NCI-H774 (cell line): ENCODE measurements at regions not wholly inside any gene's neighbourhood (a gene's known extent, or its start where the extent isn't known, plus 50 kb on each side); places are given as distances from the start of the nearest gene placed in this dataset.
"Not testable (repeated sequence)": the region's sequence is repeated elsewhere in the genome, so short reads cannot be mapped to it uniquely, and the experiment has no call there.

Experiments
- DNase-seq: peaks from one replicate; lab custom pipeline; 2025; lab: John Stamatoyannopoulos, UW

- DNase-seq, result no peak
These were observed 2041.6 kb downstream of the NCAM2 start for GRCh38 chr21:23039846-23040245.

GRCh38 chr21:23045955-23046354 is 2047.7 kb downstream of the NCAM2 start:
- DNase-seq, result no peak

DNA sequence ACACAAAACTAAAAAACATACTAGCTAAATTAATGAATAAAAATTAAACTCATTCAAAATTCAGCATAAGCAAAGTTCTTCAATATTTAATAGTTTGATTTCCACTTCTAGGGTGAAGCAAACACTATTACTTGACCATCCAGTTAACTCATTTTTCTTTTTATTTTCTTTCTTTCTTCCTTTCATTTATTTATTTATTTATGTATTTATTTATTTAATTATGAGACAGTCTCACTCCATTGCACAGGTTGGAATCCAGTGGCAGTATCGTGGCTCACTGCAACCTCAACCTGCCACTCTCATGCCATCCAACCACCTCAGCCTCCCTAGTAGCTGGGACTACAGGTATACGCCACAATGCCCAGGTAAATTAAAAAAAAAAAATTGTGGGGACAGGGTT is 2069.5 kb downstream of the NCAM2 start:
- no peak for DNase-seq

- DNase-seq, result no peak
These were observed 2085.0 kb downstream of the NCAM2 start for GRCh38 chr21:23083242-23083641.

GRCh38 chr21:23093259-23093658 is 2095.1 kb downstream of the NCAM2 start:
- DNase-seq, result no peak

DNA sequence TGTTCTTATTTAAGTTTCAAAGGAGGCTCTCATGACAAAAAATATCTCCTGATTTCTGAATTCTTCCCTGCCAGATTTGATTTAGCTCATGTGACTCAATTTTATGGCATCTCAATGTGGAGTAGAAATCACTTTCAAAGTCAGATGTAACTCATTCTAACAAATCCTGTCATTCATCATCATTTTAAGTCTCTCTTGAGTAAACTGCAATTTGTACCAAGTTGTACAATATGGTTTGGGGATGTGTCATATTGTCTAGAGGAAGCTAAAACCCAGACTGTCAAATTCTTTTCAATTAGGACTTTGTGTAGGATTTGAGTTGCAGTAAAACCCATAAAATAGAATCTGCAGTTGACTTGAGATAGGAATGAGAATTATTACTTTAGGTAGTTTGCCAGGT is 2101.0 kb downstream of the NCAM2 start:
- no peak for DNase-seq

DNA sequence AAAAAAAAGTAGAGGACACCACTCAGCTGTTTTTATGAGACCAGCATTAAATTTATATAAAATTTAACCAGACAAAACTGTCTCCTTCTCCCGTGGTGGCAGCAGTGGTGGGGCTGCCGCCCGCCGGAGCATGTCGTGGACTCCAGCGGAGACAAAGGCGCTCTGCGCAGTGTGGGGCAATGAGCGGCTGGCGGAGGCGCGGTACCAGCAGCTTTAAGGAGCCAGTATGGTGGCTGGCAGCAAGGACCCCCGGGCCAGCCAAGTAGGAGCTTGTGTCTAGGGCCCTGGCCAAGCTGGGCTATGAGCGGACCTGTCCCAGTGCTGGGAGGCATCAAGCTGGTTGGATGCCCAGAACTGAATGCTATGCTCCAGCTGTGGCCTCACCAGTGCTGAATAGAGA is 2102.9 kb downstream of the NCAM2 start:
- no peak for DNase-seq

GRCh38 chr21:23108533-23108932 is 2110.3 kb downstream of the NCAM2 start:
- DNase-seq, result no peak

DNA sequence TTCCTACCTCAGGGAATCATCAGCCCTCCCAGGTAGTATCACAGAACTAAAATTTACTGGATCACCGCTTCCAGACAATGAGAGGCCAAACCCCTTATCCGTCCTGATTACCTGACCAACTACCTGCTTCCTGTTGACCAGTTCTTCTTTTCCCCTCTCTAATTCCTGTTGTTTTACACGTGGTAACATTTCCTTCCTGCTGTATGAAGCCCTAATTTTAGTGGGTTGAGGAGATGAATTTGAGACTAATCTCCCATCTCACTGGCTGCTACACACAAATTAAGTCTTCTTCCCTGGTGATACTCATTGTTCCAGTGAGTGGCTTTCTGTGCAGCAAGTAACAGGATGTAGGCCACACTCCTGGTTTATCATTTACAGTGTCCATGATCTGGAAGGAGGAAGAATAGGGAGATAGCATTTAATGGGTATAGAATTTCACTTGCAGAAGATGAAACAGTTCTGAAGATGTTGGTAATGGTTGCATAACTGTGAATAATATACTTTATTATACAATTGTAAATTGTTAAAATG is 2112.9 kb downstream of the NCAM2 start:
- no peak for DNase-seq

DNA sequence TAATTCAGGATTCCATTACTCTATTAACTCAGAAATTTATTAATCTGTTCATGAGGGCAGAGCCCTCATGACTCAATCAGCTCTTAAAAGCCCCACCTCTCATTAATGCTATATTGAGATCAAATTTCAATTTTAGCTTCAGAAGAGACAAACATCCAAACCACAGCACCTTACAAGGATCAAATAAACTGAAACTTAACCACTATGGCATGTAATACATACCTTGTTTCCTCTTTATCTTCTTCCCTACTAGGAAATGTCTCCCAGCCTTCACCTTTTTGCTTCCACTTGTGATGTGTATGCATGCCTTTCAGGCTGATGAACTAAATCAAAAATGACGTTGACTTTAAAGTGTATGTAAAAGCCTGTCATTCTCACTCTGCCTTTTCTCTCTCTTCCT is 2121.3 kb downstream of the NCAM2 start:
- DNase-seq, result no peak

- DNase-seq, result no peak
These were observed 2129.8 kb downstream of the NCAM2 start for GRCh38 chr21:23127973-23128372.

- no peak for DNase-seq
These were observed 2132.1 kb downstream of the NCAM2 start for GRCh38 chr21:23130308-23130707.

DNA sequence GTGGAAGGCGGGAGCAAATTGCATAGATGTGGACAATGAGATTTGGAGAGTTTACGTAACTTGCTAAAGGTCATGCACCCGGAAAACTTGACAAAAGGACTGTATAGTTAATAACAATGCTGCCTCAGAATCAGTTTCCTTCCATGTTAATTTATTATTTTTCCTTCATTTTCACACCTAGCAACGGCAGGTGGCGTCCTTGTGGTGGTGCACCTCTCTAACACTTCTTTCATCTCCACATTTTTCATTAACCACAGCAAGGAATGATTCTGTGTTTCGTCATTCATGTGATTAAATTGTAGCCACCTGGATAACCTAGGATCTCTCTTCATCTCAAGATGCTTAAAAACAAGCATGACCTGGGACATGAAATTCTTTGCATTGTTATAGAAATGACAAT is 2133.0 kb downstream of the NCAM2 start:
- DNase-seq, result no peak

- DNase-seq, result no peak
These were observed 2140.6 kb downstream of the NCAM2 start for GRCh38 chr21:23138797-23139196.

GRCh38 chr21:23152130-23152529 is 2153.9 kb downstream of the NCAM2 start:
- DNase-seq, result no peak

- not testable (repeated sequence) for DNase-seq
These were observed 2155.6 kb downstream of the NCAM2 start for GRCh38 chr21:23153842-23154241.

GRCh38 chr21:23155281-23155680 is 2157.1 kb downstream of the NCAM2 start:
- no peak for DNase-seq

DNA sequence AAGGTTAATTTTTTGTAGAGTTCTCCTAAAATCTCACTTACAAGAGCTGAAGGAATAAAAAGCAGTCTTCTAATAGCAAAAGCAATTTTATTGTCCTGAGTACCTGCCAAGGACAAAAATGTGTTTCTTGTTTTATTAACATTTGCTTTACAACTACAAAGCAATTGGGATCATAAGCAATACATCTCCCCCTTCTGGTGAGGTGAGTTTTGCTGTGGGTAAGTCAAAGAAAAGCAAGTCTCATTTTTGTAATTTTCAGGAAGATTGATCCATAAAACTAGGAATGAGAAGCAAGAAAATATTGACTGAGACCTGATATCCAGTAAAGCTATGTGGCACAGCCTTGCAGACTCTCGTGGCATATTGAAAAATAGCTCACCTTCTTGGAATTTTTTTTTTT is 2162.7 kb downstream of the NCAM2 start:
- DNase-seq, result no peak

GRCh38 chr21:23162198-23162946 is 2164.2 kb downstream of the NCAM2 start:
- peak; percentile 11 for DNase-seq
